Fibroblast of lung (primary cell): ENCODE measurements at regions not wholly inside any gene's neighbourhood (a gene's known extent, or its start where the extent isn't known, plus 50 kb on each side); places are given as distances from the start of the nearest gene placed in this dataset.

Source experiments
- EZH2 ChIP-seq: IDR thresholded peaks from 2 replicates; pipeline ENCODE4 v1.5.1; 2012; ENCODE audit warnings: low read length, control low read depth, mild to moderate bottlenecking; ENCODE audit errors: missing control alignments
- TF ChIP-seq, protein P1 (sequence below), 2 donors: IDR thresholded peaks in 1 of 2; conservative IDR thresholded peaks in 1 of 2; 1 replicate in 1 of 2; 2 replicates in 1 of 2; pipeline ENCODE4 v1.5.1; 2011 to 2012; ENCODE audit warnings: low read length in 2 of 2, control low read depth in 1 of 2, inconsistent platforms in 1 of 2, low read depth in 1 of 2, mild to moderate bottlenecking in 1 of 2

DNA sequence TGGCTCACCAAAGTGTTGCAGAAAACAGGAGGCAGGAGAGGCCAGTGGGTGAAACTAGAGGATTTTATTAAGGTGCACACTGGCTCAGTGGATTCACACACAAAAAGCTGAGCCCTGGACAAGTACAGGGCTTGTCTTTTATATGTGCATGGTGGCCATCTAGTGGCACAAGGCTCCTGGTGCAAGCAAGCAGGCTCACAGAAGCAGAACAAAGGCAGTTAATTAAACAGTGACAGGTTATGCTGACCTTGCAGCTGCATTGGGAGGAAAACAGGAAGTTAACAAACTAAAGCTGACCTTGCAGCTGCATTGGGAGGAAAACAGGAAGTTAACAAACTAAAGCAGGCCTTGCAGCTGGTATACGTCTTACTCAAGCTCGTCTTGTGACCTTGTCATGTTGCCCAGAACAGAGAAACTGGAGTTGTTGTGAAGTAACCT is 65.3 kb upstream of the ZNF681 start:
- no peak for TF ChIP-seq EZH2
- TF ChIP-seq, protein P1, sequence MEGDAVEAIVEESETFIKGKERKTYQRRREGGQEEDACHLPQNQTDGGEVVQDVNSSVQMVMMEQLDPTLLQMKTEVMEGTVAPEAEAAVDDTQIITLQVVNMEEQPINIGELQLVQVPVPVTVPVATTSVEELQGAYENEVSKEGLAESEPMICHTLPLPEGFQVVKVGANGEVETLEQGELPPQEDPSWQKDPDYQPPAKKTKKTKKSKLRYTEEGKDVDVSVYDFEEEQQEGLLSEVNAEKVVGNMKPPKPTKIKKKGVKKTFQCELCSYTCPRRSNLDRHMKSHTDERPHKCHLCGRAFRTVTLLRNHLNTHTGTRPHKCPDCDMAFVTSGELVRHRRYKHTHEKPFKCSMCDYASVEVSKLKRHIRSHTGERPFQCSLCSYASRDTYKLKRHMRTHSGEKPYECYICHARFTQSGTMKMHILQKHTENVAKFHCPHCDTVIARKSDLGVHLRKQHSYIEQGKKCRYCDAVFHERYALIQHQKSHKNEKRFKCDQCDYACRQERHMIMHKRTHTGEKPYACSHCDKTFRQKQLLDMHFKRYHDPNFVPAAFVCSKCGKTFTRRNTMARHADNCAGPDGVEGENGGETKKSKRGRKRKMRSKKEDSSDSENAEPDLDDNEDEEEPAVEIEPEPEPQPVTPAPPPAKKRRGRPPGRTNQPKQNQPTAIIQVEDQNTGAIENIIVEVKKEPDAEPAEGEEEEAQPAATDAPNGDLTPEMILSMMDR (conservative IDR thresholded peaks at IDR 0.05 in 1 of 2, IDR thresholded peaks at IDR 0.05 in 1 of 2; ENCODE audit: low read depth in 1 of 2, low read length in 2 of 2) = no peak
